ENCODE measurements at regions not wholly inside any gene's neighbourhood (a gene's known extent, or its start where the extent isn't known, plus 50 kb on each side); places are given as distances from the start of the nearest gene placed in this dataset.

DNA sequence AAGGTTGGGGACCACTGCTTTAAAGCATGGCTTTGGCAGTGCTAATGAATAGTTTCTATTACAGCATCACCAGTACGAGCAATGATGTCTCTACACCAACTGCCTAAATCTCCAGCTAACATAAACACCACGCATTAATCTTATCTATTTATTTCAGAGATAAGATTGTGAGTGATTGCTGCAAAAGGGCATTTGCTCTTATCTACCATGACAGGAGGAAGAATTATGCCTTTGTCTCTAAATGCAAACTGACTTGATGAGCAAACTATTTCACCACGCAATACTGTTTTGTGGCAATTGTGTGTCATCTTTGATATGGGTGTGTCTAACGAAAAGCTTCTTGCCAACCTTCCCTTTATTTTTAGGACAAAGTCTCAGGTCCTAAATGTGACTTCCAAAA is 684.9 kb downstream of the SORCS1 start:
- TF ChIP-seq, protein P1, sequence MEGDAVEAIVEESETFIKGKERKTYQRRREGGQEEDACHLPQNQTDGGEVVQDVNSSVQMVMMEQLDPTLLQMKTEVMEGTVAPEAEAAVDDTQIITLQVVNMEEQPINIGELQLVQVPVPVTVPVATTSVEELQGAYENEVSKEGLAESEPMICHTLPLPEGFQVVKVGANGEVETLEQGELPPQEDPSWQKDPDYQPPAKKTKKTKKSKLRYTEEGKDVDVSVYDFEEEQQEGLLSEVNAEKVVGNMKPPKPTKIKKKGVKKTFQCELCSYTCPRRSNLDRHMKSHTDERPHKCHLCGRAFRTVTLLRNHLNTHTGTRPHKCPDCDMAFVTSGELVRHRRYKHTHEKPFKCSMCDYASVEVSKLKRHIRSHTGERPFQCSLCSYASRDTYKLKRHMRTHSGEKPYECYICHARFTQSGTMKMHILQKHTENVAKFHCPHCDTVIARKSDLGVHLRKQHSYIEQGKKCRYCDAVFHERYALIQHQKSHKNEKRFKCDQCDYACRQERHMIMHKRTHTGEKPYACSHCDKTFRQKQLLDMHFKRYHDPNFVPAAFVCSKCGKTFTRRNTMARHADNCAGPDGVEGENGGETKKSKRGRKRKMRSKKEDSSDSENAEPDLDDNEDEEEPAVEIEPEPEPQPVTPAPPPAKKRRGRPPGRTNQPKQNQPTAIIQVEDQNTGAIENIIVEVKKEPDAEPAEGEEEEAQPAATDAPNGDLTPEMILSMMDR (IDR thresholded peaks at IDR 0.05; ENCODE audit: extremely low read depth, insufficient read depth, missing control alignments): no peak
- in situ Hi-C loops (cut with MboI; ENCODE audit: low pct_unique_long_range_greater_than_20kb, low sequenced_read_pairs, unreplicated experiment): no loop called here
- no peak for DNase-seq (ENCODE audit: low spot score)

DNA sequence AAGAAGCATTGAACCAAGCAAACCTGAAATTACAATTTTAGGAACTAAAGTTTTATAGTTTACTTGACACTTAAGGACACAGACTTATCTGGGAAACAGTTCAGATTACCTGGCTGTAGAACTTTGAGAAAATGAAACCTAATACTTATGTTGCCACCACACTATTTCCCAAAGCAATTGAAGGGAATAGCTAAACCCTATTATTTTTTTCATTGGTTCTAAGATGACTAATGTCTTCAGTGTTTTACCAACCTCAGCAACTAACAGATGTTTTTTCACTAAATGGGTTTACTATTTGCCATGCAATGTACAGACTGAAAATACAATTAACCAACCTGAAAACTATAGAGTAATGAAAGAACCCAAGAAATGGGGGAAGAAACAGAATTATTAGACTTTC is 689.6 kb downstream of the SORCS1 start:
- in situ Hi-C loops (cut with MboI; ENCODE audit: low pct_unique_long_range_greater_than_20kb, low sequenced_read_pairs, unreplicated experiment): no loop called here
- no peak for DNase-seq (ENCODE audit: low spot score)
- TF ChIP-seq, protein P1 (IDR thresholded peaks at IDR 0.05; ENCODE audit: extremely low read depth, insufficient read depth, missing control alignments): no peak

DNA sequence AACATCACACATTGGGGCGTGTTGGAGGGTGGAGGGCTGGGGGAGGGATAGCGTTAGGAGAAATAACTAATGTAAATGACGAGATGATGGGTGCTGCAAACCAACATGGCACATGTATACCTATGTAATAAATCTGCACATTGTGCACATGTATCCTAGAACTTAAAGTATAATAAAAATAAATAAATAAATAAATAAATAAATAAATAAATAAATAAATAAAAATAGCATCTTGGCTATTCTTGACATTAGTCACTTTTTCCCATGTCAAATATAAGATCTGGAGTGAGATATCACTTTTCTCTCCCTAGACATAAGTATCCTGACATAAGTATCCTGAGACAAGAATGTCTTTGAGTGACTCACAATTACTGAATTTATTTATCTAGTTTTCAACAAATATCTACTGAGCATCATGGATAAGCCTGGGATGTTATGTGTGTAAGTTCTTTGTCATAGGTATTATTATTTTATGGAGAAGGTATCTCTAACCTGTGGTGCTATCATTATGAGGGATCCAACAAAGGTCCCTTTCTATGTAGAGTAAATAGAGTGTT is 691.3 kb downstream of the SORCS1 start:
- DNase-seq (ENCODE audit: low spot score): no peak
- in situ Hi-C loops (cut with MboI; ENCODE audit: low pct_unique_long_range_greater_than_20kb, low sequenced_read_pairs, unreplicated experiment): no loop called here
- TF ChIP-seq, protein P1 (IDR thresholded peaks at IDR 0.05; ENCODE audit: extremely low read depth, insufficient read depth, missing control alignments): no peak

DNA sequence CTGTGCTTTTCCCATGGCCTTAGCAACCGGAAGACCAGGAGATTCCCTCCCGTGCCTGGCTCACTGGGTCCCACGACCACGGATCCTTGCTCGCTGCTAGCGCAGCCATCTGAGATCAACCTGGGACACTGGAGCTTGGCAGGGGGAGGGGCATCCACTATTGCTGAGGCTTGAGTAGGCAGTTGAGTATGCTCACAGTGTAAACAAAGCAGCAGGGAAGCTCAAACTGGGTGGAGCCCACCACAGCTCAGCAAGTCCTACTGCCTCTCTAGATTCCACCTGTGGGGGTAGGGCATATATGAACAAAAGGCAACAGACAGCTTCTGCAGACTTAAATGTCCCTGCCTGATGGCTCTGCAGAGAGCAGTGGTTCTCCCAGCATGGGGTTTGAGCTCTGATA is 697.0 kb downstream of the SORCS1 start:
- TF ChIP-seq, protein P1 (IDR thresholded peaks at IDR 0.05; ENCODE audit: extremely low read depth, insufficient read depth, missing control alignments): no peak
- DNase-seq (ENCODE audit: low spot score): no peak
- in situ Hi-C loops (cut with MboI; ENCODE audit: low pct_unique_long_range_greater_than_20kb, low sequenced_read_pairs, unreplicated experiment): no loop called here

DNA sequence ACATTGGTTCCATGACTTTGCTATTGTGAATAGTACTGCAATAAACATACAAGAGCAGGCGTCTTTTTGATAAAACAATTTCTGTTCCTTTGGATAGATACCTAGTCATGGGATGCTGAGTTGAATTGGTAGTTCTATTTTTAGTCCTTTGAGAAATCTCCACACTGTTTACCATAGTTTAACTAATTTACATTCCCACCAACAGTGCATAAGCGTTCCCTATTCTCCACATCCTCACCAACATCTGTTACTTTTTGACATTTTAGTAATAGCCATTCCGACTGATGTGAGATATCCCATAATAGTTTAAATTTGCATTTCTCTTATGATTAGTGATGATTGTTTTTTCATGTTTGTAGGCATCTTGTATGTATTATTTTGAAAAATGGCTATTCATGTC is 707.0 kb downstream of the SORCS1 start:
- in situ Hi-C loops (cut with MboI; ENCODE audit: low pct_unique_long_range_greater_than_20kb, low sequenced_read_pairs, unreplicated experiment): no loop called here
- DNase-seq (ENCODE audit: low spot score): no peak
- TF ChIP-seq, protein P1 (IDR thresholded peaks at IDR 0.05; ENCODE audit: extremely low read depth, insufficient read depth, missing control alignments): no peak

DNA sequence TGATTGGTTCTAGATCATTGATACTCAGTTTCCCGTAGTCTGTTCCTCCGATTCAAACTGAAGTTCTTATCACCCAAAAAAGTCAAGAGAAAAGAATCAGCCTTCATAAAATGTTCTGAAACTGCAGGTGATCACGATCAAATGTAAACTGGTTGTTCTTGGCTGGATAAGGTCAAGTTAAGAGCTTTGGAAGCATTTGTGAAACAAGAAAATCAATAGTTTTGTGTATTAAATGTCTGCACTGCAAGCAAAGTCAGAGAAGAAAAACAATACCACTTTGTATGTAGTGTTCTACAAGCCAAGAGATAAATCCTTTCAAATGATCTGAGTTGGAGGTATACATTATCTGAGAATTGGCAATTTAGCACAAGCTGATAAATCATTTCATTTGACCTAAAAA is 710.3 kb downstream of the SORCS1 start:
- no peak for DNase-seq (ENCODE audit: low spot score)
- TF ChIP-seq, protein P1 (IDR thresholded peaks at IDR 0.05; ENCODE audit: extremely low read depth, insufficient read depth, missing control alignments): no peak
- in situ Hi-C loops (cut with MboI; ENCODE audit: low pct_unique_long_range_greater_than_20kb, low sequenced_read_pairs, unreplicated experiment): no loop called here

DNA sequence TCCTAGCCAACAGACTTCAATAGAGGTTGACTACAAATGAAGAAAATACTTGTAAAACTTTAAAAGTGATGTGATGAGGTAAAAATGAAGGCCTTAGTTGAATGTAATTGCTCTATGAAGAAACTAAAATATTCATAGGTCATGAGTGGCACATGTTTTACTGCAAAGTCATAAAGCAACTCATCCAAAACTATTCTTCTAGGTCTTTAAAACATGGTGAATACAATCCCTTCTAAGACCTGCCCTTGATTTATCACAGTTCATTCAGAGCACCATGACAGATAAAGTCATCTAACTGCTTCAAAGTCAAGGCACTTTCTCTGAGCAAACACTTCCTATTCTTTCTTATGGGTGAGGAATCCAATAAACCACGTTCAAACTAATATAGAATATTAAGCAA is 713.5 kb downstream of the SORCS1 start:
- DNase-seq (ENCODE audit: low spot score): no peak
- in situ Hi-C loops (cut with MboI; ENCODE audit: low pct_unique_long_range_greater_than_20kb, low sequenced_read_pairs, unreplicated experiment): no loop called here
- TF ChIP-seq, protein P1 (IDR thresholded peaks at IDR 0.05; ENCODE audit: extremely low read depth, insufficient read depth, missing control alignments): no peak

All from GM13977 (cell line).